ENCODE measurements at regions not wholly inside any gene's neighbourhood (a gene's known extent, or its start where the extent isn't known, plus 50 kb on each side); places are given as distances from the start of the nearest gene placed in this dataset.

DNA sequence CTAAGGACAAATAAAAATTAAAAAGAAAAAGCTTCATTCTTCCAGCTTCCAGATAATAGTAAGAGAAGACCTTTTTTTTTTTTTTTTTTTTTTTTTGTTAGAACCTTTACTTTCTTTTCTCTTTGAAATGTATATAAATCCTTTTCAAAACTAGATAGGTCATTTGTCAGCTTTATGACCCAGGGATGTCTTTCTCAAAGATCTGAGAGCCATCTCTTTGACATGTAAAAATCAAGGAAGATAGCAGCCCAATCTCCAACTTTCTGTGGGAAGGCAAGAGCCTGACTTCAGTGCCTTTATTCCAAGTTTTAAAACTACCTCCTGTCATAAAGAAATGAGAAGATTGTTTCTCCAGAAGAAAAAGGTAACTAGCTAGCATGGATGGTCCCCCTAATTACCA is 203.3 kb upstream of the LRFN5 start:
- no peak for DNase-seq

DNA sequence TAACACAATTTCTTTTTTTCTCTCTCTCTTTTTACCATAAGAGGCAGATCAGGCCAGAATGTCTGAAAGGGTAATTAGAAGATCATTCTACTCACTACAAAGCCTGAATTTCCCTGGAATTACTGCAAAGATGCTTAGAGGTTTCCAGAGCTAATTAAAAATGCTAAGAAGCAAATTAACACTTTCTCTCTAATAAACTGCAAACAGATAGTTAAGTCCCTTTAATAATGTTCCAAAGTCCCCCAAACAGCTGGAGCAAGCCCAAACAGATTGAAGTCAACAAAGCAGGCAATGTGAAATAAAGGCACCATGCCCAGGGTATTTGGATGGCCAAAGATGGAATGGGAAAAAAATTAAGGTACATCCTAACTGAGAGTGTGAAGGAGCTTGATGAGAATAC is 208.8 kb upstream of the LRFN5 start:
- no peak for DNase-seq

DNA sequence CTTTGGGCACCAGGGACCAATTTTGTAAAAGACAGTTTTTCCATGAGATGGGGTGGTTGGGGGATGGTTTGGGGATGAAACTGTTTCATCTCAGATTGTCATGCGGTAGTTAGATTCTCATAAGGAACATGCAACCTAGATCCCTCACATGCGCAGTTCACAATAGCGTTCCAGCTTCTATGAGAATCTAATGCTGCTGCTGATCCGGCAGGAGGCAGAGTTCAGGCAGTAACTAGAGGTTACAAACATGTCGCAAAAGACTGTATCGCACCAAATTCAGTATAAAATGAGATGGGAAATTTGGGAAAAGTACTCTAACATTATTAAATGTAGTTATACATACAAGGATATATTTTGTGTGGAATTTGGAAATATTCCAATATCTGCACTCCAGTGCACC is 213.2 kb upstream of the LRFN5 start:
- DNase-seq = no peak

DNA sequence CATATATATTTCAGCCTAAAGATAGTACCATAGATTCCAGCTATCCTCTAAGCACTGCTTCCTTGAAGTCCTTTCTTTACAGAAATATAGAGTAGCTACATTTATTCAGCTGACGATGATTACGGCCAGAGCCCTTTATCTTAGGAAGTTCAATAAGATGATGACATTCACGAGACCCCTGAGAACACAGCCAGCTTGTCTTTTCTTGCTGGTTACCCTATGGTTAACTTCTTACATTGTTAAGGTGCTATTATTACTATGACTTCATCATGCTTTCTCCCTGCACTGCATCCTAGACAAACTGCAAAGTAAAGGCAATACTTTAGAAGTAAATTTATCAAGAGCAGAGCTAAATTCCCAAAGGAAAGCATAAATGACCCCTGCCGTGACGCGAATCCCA is 214.4 kb upstream of the LRFN5 start:
- DNase-seq = no peak

DNA sequence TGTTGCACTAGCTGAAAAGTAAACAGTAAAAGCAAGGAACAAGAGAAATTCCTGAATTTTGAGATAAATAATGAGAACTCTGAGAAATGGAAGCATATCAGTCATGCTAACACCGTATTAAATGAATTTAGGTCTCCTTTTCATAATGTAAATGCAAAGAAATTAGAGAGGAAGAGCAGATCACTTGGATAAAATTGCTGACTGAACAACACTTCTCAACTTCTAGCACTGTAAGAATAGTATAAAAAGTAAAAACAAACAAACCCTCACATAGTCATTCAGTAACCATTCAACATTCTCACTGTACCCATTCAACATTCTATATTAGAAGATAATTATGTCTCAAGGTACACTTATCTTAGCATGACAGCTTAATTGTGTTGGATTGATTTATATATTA is 217.3 kb upstream of the LRFN5 start:
- no peak for DNase-seq

DNA sequence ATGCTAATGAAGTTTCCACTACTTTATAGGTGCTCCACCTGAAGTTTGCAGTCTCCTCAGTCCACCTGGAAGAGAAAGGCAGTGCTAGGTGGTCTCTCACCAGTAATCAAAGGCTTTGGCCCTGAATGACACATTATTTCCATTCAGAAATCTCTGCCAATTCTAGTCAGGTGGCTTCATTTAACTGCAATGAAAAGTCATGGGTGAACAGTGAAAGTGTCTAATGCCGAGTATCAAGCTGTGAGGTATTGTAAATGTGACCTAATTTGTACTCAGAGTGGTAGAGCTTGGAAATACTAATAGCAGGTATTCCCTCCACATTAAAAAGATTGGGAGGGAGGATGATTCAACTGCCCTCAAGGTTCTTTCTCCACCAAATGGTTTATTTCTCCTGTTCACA is 220.9 kb upstream of the LRFN5 start:
- DNase-seq = no peak

DNA sequence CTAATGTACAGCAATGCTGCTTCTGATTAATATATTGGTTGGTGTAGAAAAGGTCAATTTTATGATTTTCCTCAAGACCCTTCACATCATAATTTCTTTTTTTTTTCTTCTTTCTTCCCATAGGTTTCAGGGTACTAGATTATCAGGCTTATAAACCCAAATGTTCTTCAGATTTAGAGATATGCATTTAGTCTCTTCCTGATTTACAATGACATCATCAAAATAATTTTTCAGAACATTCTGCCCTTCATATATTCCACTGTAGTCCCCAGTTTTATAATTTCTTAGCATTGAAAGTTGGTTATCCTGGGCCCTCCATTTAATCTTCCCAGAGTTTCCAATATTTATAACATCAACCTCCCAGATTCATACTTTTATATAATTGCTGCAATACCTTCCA is 226.7 kb upstream of the LRFN5 start:
- DNase-seq = no peak

DNA sequence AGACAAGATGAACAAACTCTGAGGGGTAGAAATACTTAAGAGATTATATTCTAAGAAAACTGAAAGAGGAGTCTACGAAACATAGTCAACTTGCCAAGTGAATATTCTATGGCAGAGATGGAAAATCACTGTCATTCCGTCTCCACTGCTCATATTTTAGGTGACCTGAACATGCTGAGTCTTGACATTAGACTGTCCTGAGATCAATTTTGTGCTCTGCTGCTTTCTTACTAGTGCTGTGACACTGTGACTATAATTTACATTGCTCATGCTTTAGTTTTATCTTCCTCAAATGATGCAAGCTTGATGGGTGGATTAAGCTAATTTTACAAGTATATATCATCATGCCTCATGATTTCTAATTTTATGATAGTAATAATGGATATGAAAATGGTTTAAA is 228.2 kb upstream of the LRFN5 start:
- no peak for DNase-seq

DNA sequence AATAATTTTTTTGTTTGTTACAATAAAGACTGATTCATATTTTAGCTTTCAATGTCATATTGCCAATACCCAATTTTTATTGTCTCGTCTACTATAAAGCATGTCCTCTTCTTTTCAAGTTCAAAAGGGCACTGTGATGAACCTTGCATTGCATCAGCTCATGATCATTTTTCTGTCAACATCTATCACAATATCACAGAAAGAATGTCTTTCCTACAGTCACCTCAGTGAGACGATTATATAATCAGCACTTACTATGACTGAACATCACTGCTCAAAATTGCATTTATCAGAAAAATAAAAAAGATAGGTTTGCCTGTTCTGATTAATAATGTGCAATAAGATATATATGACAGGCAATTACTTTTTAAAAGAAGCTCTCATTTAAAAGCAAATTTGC is 228.7 kb upstream of the LRFN5 start:
- DNase-seq = no peak

DNA sequence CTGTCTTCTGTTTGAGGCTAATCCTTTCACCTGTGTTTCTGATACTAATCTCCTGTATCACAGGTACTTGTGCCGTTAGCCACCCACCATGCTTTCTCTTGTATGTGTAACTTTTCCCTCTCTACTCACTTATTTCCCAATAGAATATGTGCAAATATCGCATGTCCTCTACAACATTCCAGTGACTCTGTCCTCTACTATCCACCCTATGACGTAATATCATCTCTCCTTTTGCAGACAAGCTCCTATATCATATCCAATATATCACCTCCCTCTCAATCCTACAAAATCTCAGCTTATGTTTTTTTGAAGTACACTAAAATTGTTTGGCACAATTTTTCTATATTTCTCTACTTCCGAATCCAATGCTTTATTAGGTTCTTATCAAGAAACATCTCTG is 232.6 kb upstream of the LRFN5 start:
- DNase-seq = no peak

DNA sequence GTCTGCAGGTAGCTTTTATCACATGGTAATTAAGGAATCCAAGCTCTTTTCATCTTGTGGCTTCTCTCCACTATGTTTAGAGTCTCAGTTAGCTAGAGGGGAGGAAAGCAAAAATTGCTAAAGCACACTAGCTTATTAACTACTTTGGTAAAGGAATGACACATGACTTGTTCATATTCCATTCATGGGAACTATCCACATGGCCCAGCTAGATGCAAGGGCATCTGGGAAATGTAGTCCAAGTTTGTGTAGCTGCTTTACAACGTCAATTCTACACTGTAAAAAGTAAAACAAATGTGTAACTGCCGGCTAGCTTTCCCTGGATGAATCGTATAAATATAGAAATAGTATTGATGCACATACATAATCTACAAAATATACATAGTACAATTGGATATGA is 244.5 kb upstream of the LRFN5 start:
- DNase-seq = no peak

DNA sequence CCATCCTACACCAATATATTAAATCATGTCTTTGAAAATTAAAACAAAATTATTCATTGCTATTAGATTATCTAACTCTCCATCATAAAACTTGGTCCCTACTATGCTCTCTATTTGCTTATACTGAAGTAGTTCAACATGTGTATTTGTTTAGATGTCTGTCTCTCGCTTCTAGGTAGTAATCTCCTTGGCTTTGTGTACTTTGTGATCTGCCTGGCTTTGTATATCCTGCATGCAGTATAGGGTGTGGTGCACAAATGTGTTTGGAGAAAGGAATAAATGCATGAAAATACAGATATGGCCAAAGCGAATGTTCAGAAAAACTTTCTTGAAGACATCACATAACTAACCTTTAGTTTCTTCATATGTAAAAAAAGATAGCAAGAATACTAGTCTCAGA is 246.6 kb upstream of the LRFN5 start:
- DNase-seq = no peak

DNA sequence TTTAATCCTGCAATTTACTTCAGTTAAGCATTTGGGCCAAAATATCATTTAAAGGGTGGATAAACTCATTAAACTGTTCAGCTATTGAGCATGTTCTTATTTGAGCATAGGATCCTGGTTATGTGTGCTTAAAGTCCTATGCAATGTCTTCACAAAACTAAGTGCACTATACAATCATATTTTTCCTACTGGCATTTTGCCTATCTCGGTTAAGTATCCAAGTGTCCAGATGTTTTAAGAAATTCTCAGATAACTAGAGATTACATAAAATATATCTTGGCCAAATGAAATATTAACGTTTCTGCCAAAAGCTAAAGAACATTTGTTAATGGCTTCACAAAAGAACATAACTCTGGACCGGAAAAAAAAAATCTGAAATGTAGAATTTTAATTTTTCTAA is 250.8 kb upstream of the LRFN5 start:
- no peak for DNase-seq

DNA sequence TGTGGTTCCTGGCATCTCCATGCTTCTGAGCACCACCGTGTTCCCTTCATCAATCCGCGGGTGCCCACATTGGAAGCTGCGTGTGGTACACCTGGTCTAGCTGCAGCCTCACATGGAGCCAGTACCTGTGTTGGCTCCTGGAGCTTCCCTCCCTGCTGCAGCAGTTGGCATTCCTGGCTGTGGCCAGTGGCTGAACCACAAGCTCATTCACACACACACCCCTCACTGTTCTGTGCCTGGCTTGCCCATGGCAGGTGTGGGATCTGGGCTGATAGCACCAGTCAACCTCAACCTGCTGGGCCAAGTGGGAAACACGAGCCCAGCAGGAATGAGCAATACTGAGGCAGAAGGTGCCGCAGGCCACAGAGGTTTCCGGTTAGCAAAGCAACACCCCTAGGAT is 256.2 kb upstream of the LRFN5 start:
- no peak for DNase-seq

DNA sequence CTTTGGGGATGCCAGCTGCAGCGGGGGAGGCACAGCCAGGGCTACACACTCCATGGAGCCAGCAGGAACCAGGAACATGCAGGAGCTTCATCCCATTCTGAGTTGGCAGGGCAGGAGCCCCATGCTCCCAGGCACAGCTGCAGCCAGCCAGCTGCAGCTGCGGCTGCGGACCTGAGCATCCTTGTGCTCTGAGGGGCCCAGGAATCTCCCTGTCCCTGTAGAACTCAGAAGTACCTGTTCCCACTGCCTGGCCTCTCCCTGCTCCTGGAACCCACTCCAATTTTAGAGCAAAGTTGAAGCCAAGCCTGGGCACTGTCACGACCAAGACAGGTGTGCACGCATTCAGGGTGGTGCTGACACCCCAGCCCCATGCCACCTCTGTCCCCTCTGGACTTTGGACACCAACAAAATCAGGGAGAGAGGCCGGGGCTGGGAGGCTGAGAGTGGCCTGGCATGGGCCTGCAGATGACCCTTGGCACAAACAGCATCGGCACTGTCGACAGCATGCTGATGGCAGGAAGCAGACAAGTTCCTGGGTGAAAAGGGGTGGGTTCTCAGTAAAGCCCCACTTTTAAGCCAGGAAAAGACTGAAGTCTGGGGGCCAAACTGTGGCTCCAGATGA is 257.3 kb upstream of the LRFN5 start:
- DNase-seq = no peak

DNA sequence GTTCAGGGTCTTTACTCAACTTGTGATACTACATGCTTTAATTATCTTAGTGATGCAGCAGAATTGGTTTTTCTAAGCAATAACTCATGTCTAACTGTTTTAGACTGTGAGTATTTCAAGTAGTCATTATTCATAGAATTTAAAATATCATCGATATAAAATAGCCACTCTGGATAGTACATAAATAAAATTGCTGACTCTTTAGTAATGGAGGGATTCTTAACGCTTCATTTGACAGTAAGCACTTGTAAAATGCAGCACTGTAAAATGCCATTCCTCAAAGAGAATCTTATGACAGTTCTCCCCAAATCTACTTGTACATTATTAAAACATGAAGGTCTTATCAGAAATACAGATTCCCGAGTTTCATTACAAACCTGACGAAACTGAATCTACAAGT is 262.8 kb upstream of the LRFN5 start:
- no peak for DNase-seq

DNA sequence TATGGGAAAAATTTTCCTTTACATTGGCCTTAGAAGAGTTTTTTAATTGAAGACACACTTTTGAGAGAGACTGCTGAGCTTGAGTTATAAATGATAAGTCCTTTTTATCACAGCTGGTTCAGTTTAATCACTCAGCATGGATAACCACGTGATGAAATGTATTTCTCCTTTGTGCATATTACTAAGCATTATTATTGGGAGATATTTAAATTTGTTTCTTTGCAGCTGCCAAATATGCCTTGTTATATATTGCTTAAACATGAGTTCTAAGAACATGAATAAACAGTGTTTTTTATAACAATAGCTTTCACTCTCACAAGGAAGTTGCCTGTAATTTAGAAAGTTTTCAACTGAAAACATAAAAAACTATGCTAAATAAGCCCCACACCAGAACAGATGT is 293.5 kb upstream of the LRFN5 start:
- DNase-seq = no peak

DNA sequence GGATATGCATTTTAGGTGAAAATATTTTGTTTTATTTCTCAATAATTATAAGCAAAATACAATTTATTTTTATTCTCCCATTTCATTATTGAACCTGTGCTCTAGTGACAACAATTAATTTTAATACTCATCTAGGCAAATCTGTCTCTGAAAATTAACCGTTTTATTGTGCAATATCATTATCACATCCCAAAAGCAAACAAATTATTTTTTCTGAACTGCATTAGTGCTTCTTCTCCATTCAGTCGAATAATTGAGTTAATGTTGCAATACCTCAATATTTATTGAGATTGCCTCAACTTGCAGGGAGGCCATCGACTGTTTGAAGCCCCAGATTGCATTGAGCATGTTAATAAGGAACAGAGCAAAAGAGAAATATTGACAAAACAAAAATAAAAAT is 303.2 kb upstream of the LRFN5 start:
- no peak for DNase-seq

DNA sequence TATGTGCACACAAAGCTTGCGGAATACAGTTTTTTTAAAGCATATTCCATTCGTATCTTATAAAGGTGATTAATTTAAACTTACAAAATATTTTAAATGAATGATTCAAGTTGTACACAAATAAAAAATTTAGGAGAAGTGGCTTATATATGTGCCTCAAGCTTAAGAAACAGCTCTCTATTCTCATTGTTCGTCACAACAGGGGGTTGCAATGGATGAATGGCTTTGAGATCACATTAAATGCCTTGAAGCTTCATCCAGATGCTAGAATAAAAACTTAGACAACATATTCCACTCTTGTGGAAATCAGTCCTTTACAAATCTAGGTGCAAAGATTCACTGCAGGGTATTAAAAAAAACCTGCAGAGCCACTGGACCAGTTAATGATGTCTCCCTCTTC is 303.9 kb upstream of the LRFN5 start:
- no peak for DNase-seq

DNA sequence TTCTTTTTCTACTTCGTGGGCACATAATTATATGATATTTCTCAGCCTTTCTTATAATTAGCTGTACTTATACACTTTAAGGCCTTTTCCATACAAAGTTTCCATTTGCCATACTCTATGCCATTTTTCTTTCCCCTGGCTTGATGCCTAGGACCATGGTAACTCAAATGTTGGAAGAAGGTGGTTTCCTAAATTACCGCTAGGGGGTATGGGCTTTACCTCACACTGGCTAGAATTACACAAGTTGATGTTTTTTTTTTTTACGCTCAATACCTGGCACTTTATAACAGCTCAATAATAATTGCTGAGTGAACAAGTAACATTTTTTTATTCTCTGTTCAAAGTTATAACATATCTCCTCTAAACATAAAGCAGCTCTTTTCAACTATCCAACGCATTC is 306.8 kb upstream of the LRFN5 start:
- no peak for DNase-seq

DNA sequence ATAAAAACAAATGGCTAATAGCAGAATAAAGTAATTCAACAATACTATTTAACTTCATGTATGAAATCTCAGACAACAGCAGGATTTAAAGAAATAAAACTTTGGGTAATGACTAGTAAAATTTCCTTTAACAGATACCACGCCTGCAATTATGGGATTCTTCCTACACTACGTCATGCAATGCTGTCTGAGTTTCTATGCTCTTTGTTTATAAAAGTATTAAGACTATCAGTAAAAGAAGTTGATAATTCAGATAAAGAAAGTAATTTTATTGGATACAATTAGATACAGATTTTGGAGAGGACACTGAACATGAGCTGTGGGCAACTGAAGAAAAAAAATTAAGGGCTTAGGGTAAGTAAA is 308.4 kb upstream of the LRFN5 start:
- DNase-seq = no peak

DNA sequence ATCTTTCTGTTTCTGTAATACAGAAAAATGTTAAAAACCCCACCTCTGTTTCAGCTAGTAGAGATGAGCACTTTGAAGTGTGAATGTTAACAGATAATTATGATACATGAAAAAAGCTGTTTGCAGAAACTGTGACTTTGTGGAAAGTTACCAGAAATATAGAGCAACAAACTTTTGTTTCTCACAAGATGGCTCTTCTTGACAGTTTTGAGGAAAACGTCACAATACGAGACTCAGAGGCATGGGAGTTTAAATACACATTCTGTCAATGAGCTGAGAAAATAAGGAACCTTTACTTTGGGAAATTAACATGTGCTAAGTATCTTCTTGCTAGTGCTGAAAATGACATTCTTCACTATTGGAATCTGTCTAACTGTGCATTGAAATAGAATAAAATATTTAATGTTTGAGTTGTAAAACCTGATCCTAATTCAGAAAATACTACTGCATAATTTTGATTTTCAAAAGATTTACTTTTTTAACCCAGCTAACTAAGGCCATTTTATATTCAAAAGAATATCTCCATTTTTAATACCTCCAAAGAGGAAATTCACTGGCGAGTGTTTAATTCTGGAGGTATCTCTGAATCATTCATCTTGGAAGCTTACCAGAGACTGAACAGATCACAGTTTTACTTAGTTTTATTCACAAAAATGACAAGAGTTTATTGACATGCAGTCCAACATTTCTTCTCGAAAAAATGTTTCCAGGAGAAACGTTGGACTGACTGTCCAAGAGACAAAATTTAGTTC is 308.9 kb upstream of the LRFN5 start:
- DNase-seq = no peak

DNA sequence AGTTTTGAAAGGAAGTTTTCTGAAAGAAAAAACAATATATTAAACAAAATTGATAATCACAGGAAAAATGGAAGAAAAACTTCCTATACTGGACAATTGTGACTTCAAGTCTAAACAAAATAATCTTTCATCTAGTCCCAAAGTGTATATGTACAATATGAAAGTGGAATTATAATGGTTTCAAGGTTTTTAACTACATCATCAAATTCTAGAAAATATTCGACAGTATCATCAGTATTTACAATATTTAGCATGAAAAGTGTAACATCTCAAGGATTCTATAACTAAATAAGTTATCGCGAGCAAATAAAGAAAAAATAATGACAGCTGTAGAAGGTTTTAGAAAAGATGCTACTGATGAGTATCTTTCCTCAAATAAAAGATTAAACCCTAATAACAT is 310.9 kb upstream of the LRFN5 start:
- no peak for DNase-seq

DNA sequence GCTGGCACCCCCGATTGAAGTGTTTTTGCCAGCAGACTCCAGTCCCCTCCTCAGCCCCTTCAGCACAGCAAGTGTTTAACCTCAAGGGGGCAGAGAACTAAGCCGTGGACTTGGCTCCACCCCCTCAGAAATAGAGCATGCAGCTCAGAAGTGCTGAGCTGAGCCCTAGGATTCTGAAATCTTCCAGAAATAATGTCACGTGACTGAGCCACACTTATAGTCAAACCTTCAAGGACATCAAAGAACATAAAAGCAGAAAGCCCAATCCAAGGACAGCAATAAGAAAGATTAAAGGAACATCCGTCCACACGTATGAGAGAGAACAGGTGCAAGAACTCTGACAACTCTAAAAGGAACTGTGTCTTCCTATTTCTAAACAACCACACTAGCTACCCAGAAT is 317.7 kb upstream of the LRFN5 start:
- DNase-seq = no peak

DNA sequence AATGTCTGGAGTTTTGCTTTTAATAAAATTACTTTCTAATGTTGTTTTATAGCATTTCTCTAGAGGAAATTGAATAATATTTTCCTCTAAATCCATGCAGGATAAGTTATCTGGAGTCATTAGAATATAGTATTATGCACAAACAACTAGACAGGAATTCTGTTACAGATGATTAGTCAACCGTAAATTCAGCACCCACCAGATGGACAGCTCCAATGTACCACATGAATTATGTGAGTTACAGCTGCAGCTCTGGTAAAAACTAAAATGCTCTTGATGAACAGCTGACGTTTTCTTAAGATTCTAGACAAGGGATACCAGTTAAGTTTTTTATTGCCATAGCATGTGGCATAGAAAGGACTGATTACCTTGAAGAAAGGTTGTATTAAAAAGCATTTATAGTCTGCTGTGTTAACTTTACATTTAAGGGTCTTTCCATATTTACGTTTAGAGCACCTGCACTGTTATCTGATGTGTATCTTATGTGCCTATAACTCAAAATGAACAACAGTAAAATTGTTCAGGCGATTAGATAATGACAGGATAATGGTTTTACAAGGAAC is 321.4 kb upstream of the LRFN5 start:
- DNase-seq = no peak

All from stimulated activated CD4-positive, alpha-beta T cell treated with anti-CD3 and anti-CD28 coated beads, Interleukin-1b, Interleukin-23, amount 100 ng/mL, for 48 hours (primary cell).